Left renal cortex interstitium (tissue), 4 donors: ENCODE measurements at regions not wholly inside any gene's neighbourhood (a gene's known extent, or its start where the extent isn't known, plus 50 kb on each side); places are given as distances from the start of the nearest gene placed in this dataset.
"Not testable (repeated sequence)": the region's sequence is repeated elsewhere in the genome, so short reads cannot be mapped to it uniquely, and the experiment has no call there.

Source experiments
- DNase-seq, 4 donors: peaks; one replicate each; pipeline ENCODE4 v3.0.0-alpha.2; 2013; ENCODE audit warnings: low read depth in 4 of 4, low spot score in 2 of 4, missing footprints in 1 of 4

DNA sequence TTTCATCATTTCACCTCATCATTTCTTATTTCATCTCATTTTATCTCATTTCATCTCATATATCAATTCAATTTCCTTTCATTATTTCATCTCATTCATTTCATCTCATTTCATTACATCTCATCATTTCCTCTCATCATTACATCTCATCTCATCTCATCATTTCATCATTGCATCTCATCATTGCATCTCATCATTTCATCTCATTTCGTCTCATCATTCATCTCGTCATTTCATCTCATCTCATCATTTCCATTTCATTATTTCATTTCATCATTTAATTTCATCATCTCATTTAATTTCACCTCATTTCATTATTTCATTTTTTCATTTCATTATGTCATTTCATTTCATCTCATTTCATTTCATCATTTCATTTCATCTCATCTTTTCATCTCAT lies 168.5 kb upstream of the FAM72C start:
- not testable (repeated sequence) for DNase-seq

DNA sequence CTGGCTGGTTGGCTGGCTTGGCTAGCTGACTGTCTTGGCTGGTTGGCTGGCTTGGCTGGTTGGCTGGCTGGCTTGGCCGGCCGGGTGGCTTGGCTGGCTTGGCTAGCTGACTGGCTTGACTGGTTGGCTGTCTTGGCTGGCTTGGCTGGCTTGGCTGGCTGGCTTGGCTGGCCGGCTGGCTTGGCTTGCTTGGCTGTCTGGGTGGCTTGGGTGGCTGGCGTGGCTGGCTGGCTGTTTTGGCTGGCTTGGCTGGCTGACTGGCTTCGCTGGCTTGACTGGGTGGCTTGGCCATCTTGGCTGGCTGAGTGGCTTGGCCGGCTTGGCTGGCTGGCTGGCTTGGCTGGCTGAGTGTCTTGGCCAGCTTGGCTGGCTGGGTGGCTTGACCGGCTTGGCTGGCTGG lies 133.2 kb upstream of the FAM72C start:
- not testable (repeated sequence) for DNase-seq

DNA sequence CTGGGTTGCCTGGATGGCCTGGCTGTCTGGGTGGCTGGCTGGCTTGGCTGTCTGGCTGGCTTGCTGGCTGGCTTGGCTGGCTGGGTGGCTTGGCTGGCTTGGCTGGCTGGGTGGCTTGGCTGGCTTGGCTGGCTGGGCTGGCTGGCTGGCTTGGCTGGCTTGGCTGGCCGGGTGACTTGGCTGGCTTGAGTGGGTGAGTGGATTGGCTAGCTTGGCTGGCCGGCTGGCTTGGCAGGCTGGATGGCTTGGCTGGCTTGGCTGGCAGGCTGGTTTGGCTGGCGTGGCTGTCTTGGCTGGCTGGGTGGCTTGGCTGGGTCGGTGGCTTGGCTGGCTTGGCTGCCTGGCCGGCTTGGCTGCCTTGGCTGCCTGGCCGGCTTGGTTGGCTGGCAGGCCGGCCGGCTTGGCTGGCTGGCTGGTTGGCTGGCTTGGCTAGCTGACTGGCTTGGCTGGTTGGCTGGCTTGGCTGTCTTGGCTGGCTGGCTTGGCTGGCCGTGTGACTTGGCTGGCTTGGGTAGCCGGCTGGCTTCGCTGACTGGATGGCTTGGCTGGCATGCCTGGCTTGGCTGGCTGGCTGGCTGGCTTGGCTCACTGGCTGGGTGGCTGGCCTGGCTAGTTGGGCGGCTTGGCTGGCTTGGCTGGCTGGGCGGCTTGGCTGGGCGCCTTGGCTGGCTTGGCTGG lies 132.4 kb upstream of the FAM72C start:
- not testable (repeated sequence) for DNase-seq

DNA sequence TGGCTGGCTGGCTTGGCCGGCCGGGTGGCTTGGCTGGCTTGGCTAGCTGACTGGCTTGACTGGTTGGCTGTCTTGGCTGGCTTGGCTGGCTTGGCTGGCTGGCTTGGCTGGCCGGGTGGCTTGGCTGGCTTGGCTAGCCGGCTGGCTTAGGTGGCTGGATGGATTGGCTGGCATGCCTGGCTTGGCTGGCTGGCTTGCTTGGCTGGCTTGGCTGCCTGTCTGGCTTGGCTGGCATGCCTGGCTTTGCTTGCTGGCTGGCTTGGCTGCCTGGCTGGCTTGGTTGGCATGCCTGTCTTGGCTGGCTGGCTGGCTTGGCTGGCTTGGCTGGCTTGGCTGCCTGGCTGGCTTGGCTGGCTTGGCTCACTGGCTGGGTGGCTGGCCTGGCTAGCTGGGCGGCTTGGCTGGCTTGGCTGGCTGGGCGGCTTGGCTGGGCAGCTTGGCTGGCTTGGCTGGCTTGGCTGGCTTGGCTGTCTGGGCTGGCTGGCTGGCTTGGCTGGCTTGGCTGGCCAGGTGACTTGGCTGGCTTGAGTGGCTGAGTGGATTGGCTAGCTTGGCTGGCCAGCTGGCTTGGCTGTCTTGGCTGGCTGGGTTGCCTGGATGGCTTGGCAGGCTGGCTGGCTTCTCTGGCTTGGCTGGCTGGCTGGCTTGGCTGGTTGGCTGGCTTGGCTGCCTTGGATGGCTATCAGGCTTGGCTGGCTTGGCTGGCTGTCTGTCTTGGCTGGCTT lies 131.5 kb upstream of the FAM72C start:
- DNase-seq, result not testable (repeated sequence)

DNA sequence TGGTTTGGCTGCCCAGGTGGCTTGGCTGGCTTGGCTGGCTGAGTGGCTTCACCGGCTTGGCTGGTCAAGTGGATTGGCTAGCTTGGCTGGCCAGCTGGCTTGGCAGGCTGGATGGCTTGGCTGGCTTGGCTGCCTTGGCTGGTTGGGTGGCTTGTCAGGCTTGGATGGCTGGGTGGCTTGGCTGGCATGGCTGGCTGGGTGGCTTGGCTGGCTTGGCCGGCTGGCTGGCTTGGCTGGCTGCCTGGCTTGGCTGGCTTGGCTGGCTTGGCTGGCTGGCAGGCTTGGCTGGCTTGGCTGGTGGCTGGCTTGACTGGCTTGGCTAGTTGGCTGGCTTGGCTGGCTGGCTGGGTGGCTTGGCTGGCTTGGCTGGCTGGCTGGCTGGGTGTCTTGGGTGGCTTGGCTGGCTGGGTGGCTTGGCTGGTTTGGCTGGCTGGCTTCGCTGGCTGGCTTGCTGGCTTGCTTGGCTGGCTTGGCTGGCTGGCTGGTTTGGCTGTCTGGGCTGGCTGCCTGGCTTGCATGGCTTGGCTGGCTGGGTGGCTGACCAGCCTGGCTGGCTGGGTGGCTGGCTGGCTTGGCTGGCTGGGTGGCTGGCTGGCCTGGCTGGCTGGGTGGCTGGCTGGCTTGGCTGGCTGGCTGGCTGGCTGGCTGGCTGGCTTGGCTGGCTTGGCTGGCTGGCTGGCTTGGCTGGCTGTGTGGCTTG lies 130.4 kb upstream of the FAM72C start:
- not testable (repeated sequence) for DNase-seq

DNA sequence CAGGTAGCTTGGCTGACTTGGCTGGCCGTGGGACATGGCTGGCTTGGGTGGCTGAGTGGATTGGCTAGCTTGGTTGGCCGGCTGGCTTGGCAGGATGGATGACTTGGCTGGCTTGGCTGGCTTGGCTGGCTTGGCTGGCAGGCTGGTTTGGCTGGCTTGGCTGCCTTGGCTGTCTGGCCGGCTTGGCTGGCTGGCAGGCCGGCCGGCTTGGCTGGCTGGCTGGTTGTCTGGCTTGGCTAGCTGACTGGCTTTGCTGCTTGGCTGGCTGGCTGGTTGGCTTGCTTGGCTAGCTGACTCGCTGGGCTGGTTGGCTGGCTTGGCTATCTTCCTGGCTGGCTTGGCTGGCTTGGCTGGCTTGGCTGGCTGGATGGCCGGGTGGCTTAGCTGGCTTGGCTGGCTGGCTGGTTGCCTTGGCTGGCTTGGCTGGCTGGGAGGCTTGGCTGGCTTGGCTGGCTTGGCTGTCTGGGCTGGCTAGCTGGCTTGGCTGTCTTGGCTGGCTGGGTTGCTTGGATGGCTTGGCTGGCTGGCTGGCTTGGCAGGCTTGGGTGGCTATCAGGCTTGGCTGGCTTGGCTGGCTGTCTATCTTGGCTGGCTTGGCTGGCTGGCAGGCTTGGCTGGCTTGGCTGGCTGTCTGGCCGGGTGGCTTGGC lies 129.7 kb upstream of the FAM72C start:
- DNase-seq, result no peak

DNA sequence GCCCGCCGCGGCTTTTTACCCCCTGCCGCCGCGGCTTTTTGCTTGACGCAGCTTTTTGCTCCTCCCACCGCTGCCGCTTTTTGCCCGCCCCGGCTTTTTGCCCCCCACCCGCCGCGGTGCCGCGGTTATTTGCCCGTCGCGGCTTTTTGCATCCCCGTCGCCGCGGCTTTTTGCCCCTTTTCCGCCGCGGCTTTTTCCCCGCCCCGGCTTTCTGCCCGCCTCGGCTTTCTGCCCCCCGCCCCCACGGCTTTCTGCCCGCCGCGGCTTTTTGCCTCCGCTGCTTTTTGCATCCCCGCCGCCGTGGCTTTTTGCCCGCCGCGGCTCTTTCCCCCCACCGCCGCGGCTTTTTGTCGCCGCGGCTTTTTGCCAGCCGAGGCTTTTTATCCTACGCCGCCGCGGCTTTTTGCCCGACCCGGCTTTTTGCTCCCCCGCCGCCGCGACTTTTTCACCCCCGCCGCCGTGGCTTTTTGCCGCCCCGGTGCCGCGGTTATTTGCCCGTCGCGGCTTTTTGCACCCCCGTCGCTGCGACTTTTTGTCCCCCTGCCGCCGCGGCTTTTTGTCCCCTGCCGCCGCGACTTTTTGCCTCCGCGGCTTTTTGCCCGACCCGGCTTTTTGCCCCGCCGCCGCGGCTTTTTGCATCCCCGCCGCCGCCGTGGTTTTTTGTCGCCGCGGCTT lies 105.5 kb upstream of the FAM72C start:
- DNase-seq, result peak in 1 of 4 donors; percentile 6

DNA sequence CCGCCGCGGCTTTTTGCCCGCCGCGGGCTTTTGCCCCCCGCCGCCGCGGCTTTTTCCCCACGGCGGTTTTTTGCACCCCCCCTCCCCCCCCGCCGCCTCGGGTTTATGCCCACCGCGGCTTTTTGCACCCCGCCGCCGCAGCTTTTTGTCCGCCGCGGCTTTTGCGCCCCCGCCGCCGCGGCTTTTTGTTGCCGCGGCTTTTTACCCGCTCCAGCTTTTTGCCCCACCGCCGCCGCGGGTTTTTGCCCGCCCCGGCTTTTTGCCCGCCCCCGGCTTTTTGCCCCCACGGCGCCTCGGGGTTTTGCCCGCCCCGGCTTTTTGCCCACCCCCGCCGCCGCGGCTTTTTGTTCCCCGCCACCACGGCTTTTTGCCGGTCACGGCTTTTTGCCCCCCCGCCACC lies 104.9 kb upstream of the FAM72C start:
- DNase-seq, result not testable (repeated sequence)

DNA sequence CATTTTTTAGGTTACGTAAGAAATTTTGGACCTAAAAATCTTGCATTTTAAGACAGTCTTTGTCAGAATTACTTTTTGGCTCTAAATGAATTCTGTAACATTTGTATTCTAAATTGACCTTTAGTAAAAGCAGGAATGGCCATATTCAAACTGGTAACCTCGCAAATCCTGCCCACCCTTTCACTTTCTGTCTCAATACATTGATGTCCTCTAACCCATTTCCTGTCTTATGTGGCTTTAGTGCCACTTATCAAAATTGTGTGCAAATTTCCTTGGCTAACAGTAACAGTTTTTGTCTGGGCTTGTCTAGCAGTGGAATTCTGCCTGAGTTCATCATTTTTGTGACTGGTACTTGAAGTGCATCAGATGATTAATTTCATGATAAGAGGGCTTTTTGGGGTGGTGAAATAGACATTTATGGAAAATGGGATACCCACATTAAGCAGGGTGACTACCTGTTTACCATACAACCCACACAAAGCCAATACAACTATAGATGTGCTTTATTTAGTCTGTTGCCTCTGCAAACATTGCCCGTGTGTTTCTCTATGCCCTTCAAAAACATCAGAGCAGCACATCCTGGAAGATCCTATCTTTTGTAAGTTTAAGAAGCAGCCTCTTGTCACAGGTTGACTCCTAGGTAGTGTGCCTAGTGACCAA lies 98.7 kb upstream of the FAM72C start:
- DNase-seq, result not testable (repeated sequence)

DNA sequence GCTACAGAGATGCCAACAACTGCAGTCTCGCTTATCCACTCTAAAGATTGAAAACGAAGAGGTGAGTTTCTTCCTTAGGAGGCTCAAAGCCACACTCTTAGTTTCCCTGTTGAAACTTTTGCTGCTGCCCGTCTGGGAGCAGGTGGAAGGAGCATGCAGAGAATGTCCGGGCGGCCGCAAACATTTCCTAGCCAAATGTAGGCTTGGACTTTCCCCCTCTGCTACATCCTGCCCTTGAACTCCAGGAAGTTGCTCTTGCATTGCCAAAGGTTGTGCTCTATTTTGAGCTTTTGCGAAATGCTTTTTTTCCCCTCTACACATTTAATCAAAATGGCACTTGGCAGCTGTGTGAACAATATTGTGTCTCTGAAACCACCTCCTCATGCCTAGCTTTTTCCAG lies 95.3 kb upstream of the FAM72C start:
- DNase-seq, result not testable (repeated sequence)

DNA sequence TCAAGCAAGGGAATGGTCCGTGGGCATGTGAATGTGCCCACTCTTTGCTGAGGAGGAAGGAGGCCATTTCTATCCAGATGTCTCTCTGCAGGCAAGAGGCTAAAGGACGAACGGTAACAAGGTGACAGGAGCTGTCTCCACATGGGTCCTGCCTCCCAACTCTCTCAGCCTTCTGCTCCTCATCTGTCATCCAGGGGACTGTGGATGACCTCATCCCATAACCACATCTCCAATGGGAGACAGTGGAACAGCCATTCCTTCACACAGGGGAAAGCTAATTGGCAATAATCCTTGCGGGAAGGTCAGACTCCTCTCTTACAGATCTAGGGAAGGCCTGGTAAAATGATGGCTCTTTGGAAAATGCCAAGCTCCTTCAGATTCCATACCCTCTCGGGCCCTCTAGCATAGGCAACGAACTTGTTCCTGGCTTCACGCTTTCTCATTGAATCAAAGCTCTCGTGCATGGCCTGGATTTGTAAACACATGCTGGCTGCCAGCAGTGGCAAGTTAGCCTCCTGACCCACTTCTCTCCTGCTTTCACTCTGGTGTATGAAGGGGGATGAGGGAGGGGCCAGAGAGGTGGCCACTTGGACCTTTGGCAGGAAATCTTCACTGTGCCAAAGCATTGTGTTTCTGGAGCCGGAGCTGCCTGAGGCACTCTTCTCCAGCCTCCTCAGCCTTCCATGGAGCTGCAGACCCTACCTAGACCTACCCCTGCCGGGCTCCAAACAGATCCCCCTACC lies 94.5 kb upstream of the FAM72C start:
- DNase-seq, result not testable (repeated sequence)

DNA sequence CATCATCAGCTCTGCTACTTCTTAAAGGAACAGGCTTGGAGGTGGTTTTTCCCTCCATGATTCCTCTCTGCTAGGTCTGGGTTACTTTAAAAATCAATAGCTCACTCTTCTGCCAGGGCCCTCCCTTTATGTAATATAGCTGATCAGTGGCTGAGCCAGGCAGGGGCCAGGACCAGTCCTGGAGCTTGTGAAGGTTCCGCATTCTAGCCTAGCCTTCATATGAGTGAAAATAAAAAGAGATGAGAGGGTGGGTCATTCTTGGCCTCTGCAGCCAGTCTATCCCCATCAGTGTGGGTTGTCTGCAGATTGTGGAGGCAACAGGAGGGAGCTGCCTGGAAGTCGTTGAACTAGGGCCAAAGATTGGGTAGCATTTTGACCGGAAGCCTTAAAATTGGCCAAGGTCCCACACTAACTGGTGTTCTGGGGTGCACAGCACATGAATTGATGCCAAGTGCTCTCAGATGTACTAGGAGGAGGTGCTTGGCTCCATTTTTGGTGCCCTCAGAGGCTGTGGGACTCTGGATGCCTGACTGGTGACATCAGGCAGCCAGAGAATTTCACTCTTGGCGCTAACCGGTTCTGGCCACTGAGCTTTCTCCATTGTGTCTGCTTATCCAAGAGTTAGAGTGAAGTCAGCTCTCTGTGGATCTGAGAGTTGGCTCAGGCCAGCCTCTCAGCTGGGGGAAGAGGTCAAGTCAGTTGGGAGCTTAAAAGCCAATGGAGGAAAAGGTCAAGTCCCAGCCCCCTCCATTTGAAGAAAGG lies 93.7 kb upstream of the FAM72C start:
- DNase-seq, result not testable (repeated sequence)

DNA sequence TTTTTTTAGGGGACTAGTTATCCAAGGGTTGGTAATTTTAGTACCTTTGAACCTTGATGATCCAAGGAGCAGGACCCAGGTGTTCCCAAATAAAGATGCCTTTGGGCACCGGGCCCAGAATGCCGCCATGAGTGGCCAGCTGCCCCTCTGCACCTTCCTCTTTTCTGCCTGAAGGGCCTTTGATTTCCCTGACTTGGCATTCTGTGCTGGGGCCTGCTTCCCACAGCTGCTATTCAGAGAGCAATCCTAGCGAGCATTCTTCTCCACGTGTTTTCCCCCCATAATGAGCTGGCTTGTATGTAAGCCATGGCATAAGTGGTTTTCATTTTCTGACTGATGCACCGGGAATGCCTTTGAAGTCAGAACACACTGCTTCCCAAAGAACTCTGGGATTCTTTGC lies 77.6 kb upstream of the FAM72C start:
- DNase-seq, result not testable (repeated sequence)

DNA sequence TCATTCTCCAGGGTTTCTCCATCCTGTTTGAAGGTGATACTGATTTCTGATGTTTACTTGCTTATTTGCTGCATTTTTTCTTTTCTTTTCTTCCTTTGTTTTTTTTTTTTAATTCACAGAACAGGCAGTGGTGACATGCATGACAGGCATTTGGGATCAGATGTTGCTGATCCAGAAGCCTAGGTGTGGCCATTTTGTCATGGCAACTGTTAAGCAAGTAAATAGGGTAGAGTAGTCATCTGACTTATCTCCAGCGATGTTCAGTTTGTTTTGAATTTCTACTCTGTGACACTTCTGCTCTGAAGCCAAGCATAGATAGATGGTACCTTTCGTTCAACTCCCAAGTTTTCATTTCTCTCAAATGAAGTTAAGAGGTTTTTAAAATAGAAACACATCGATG lies 74.9 kb upstream of the FAM72C start:
- DNase-seq, result not testable (repeated sequence)

DNA sequence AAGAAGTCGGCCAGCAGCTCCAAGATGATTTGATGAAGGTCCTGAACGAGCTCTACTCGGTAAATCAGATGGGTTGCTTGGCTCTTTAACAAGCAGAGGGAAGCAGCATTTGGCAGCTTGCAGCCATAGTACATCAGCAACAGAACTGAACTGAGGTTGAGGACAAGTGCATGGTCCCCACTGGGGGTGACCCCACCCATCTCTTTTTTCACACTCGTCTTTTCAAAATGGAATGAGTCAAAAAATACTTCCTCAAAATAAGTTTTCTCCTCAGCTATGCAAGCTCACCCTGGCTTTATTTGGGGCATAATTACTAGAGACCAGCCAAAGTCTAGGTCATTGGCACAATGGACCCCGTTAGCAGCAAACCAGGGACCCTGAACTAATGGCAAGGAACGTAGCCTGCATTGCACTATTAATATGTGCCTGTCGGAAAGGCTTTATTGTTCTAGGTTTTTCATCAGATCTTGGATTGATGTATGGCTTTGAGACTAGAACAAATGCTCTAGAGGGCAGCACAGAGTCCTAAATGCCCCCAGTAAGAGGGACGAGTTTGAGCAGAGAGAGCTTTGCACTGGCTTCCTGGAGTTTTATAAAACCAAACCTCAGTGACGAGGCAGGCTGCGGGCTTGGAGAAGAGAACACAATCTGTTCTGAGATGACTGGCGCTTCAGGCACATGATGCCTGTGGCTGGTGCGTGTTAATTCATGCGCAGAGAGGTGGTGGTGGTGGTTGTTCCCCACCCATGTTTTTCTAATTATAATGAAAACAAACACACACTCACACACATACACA lies 74.2 kb upstream of the FAM72C start:
- DNase-seq, result not testable (repeated sequence)

DNA sequence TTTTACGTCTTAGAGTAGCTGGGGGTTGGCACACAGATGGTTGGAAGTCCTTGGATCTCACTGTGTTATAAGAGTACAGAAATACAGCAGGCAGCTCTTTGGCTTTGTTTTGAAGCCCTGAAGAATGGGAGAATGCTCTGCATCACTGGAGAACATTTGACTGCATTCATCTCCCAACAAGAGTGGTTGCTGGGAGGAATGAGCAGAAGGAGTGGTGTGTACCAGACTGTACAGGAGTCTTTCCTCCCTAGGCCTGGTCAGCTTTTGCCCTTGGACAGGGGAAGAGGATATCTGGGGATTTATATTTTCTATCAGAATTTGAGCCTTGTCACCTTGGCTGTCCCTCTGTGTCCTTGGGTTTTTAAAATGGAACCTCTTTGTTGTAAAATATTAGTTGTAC lies 70.5 kb upstream of the FAM72C start:
- not testable (repeated sequence) for DNase-seq

DNA sequence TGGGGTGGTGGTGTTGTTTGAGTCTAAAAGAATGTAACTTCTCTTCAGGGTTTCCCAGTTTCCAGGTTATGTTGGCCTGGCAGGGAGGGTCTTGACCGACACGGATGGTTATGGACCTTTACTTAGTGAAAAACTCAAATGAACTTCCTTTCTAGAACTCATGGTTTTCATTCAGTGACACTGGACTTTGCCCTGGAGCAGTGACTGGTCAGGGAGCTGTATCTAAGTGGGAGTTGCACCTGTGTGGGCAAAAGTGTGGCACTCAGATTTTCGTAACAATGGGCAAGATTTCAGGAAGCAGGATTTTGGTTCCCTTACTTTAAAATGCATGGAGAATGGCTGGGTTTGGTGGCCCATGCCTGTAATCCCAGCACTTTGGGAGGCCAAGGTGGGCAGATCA lies 68.5 kb upstream of the FAM72C start:
- DNase-seq, result not testable (repeated sequence)

DNA sequence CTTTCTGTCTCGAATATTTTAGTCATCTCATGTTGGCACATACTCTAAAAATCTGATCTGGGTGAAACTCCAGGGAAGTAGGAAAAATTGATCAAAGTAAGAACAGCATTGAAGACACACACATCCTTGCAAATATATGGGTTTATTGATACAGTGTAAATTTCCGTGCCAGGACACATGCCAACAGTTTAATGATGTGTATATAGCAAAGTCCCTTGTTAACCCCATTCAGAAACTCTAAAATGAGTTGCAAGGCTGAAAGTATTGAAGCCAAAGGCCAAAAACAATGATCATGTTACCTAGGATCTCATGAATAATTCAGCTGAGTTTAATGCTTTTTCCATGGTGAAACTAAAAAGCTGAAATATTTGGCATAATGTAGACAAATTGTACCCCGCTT lies 62.3 kb upstream of the FAM72C start:
- not testable (repeated sequence) for DNase-seq
